Astrocyte (in vitro differentiated cells and primary cell): ENCODE measurements at regions not wholly inside any gene's neighbourhood (a gene's known extent, or its start where the extent isn't known, plus 50 kb on each side); places are given as distances from the start of the nearest gene placed in this dataset.

Experiments
- DNase-seq: peaks from one replicate; pipeline ENCODE4 v3.0.0-alpha.2; 2010; ENCODE audit warnings: low read depth
- FAIRE-seq: peaks from 2 replicates; lab custom pipeline; 2011; peaks lifted over from hg19 to GRCh38; lab: Jason Lieb, UNC
- H2AFZ ChIP-seq: 2 replicates; pipeline ENCODE4 v1.6.0; 2012; ENCODE audit warnings: low read depth, low read length, inconsistent platforms
- H3K27ac ChIP-seq: 2 replicates; pipeline ENCODE4 v1.5.1; 2011; ENCODE audit warnings: low read depth, low read length, inconsistent platforms
- H3K27me3 ChIP-seq: 2 replicates; pipeline ENCODE4 v1.6.0; 2011; ENCODE audit warnings: low read length, inconsistent platforms; ENCODE audit not compliant: insufficient read depth
- H3K36me3 ChIP-seq: 2 replicates; pipeline ENCODE4 v1.5.1; 2011; ENCODE audit warnings: low read length, inconsistent platforms; ENCODE audit not compliant: insufficient read depth
- H3K4me1 ChIP-seq: 2 replicates; pipeline ENCODE4 v1.5.1; 2011; ENCODE audit warnings: low read length, inconsistent platforms; ENCODE audit not compliant: insufficient read depth
- H3K4me2 ChIP-seq: 2 replicates; pipeline ENCODE4 v1.6.0; 2012; ENCODE audit warnings: low read length, inconsistent platforms
- H3K4me3 ChIP-seq: 2 replicates; pipeline ENCODE4 v1.5.1; 2011; ENCODE audit warnings: low read depth, mild to moderate bottlenecking, low read length, inconsistent platforms; ENCODE audit not compliant: insufficient read depth
- H3K79me2 ChIP-seq: 2 replicates; pipeline ENCODE4 v1.6.0; 2012; ENCODE audit warnings: mild to moderate bottlenecking, low read length, inconsistent platforms; ENCODE audit not compliant: insufficient read depth
- H3K9ac ChIP-seq: 2 replicates; pipeline ENCODE4 v1.6.0; 2012; ENCODE audit warnings: mild to moderate bottlenecking, low read length, inconsistent platforms
- H3K9me3 ChIP-seq: 2 replicates; pipeline ENCODE4 v1.5.1; 2012; ENCODE audit warnings: low read depth, mild to moderate bottlenecking, low read length, inconsistent platforms; ENCODE audit not compliant: insufficient read depth
- H4K20me1 ChIP-seq: 2 replicates; pipeline ENCODE4 v1.6.0; 2012; ENCODE audit warnings: low read length, inconsistent platforms; ENCODE audit not compliant: insufficient read depth
- H3K27ac Mint-ChIP-seq: one replicate; pipeline ENCODE4 v1.8.0; 2021; ENCODE audit warnings: mild to moderate bottlenecking, mixed read lengths; ENCODE audit not compliant: unreplicated experiment
- H3K27me3 Mint-ChIP-seq: one replicate; pipeline ENCODE4 v1.8.0; 2021; ENCODE audit warnings: low read depth, mixed read lengths; ENCODE audit not compliant: unreplicated experiment
- H3K36me3 Mint-ChIP-seq: one replicate; pipeline ENCODE4 v1.8.0; 2021; ENCODE audit warnings: low read depth, mixed read lengths; ENCODE audit not compliant: unreplicated experiment
- H3K4me1 Mint-ChIP-seq: one replicate; pipeline ENCODE4 v1.8.0; 2021; ENCODE audit warnings: low read depth, mixed read lengths; ENCODE audit not compliant: unreplicated experiment
- H3K4me3 Mint-ChIP-seq: one replicate; pipeline ENCODE4 v1.8.0; 2021; ENCODE audit warnings: mild to moderate bottlenecking, moderate library complexity, mixed read lengths; ENCODE audit not compliant: unreplicated experiment
- H3K9me3 Mint-ChIP-seq: one replicate; pipeline ENCODE4 v1.8.0; 2021; ENCODE audit warnings: mild to moderate bottlenecking, mixed read lengths; ENCODE audit not compliant: unreplicated experiment
- CTCF ChIP-seq: IDR thresholded peaks from 2 replicates; pipeline ENCODE4 v1.5.1; 2011; ENCODE audit warnings: low read depth, mild to moderate bottlenecking, inconsistent platforms, low read length, moderate library complexity; ENCODE audit not compliant: insufficient read depth
- EZH2 ChIP-seq: IDR thresholded peaks from 2 replicates; pipeline ENCODE4 v1.6.1; 2012; ENCODE audit warnings: mild to moderate bottlenecking, low read length, inconsistent platforms; ENCODE audit not compliant: insufficient read depth

- no peaks in the 10 kb centered on the region for H3K27me3 ChIP-seq
- Mint-ChIP-seq H3K27ac (no peak overlapping the region), H3K4me1 (peaks cover 7% of the 10 kb centered on the region), H3K4me3 (no peak overlapping the region), H3K27me3 (no peaks in the 10 kb centered on the region), H3K36me3 (no peaks in the 10 kb centered on the region), H3K9me3 (no peaks in the 10 kb centered on the region)
- no peak overlapping the region for H3K4me3 ChIP-seq
- H3K36me3 ChIP-seq, result no peaks in the 10 kb centered on the region
- no peak overlapping the region for H3K9ac ChIP-seq
- H3K79me2 ChIP-seq, result no peaks in the 10 kb centered on the region
- FAIRE-seq (no peak), DNase-seq (no peak)
- TF ChIP-seq EZH2, result no peak
- TF ChIP-seq CTCF, result no peak
- no peak overlapping the region for H2AFZ ChIP-seq
- no peaks in the 10 kb centered on the region for H3K4me1 ChIP-seq
- H3K9me3 ChIP-seq, result no peaks in the 10 kb centered on the region
- no peaks in the 10 kb centered on the region for H4K20me1 ChIP-seq
- no peak overlapping the region for H3K27ac ChIP-seq
- no peak overlapping the region for H3K4me2 ChIP-seq
These were observed 985.1 kb upstream of the TSPY4 start for GRCh38 chrY:8352201-8352600.

- no peak overlapping the region for H2AFZ ChIP-seq
- H3K9me3 ChIP-seq, result no peaks in the 10 kb centered on the region
- no peaks in the 10 kb centered on the region for H4K20me1 ChIP-seq
- H3K27ac ChIP-seq, result no peak overlapping the region
- FAIRE-seq, result no peak
- no peaks in the 10 kb centered on the region for H3K9me3 Mint-ChIP-seq
- no peak for DNase-seq
- H3K36me3 Mint-ChIP-seq, result no peaks in the 10 kb centered on the region
- H3K27ac Mint-ChIP-seq, result no peak overlapping the region
- H3K79me2 ChIP-seq, result no peaks in the 10 kb centered on the region
- H3K36me3 ChIP-seq, result no peaks in the 10 kb centered on the region
- H3K4me1 Mint-ChIP-seq, result no peaks in the 10 kb centered on the region
- TF ChIP-seq CTCF, result no peak
- no peak for TF ChIP-seq EZH2
- no peaks in the 10 kb centered on the region for H3K4me1 ChIP-seq
- H3K9ac ChIP-seq, result no peak overlapping the region
- no peak overlapping the region for H3K4me3 ChIP-seq
- H3K27me3 Mint-ChIP-seq, result no peaks in the 10 kb centered on the region
- H3K4me3 Mint-ChIP-seq, result no peak overlapping the region
- H3K4me2 ChIP-seq, result no peak overlapping the region
- no peaks in the 10 kb centered on the region for H3K27me3 ChIP-seq
These were observed 979.1 kb upstream of the TSPY4 start for GRCh38 chrY:8358161-8358560.

- no peak for TF ChIP-seq EZH2
- TF ChIP-seq CTCF, result no peak
- H3K9me3 ChIP-seq, result no peaks in the 10 kb centered on the region
- no peaks in the 10 kb centered on the region for H4K20me1 ChIP-seq
- Mint-ChIP-seq H3K36me3 (no peaks in the 10 kb centered on the region), H3K9me3 (no peaks in the 10 kb centered on the region), H3K4me3 (no peak overlapping the region), H3K27me3 (no peaks in the 10 kb centered on the region), H3K4me1 (no peaks in the 10 kb centered on the region), H3K27ac (no peak overlapping the region)
- H3K27me3 ChIP-seq, result no peaks in the 10 kb centered on the region
- no peak overlapping the region for H3K4me3 ChIP-seq
- no peak overlapping the region for H3K9ac ChIP-seq
- no peak overlapping the region for H2AFZ ChIP-seq
- H3K36me3 ChIP-seq, result no peaks in the 10 kb centered on the region
- no peak overlapping the region for H3K27ac ChIP-seq
- H3K4me2 ChIP-seq, result no peak overlapping the region
- FAIRE-seq (no peak), DNase-seq (no peak)
- no peaks in the 10 kb centered on the region for H3K79me2 ChIP-seq
- no peaks in the 10 kb centered on the region for H3K4me1 ChIP-seq
These were observed 975.5 kb upstream of the TSPY4 start for GRCh38 chrY:8361715-8362114.
